Ishikawa (cell line): ENCODE measurements at regions not wholly inside any gene's neighbourhood (a gene's known extent, or its start where the extent isn't known, plus 50 kb on each side); places are given as distances from the start of the nearest gene placed in this dataset.

Experiments
- CEBPB ChIP-seq: IDR thresholded peaks from 2 replicates; pipeline ENCODE4 v1.6.1; 2012
- CREB1 ChIP-seq: IDR thresholded peaks from 2 replicates; pipeline ENCODE4 v1.6.1; 2012; ENCODE audit warnings: low read depth
- EGR1 ChIP-seq: IDR thresholded peaks from 2 replicates; pipeline ENCODE4 v1.6.1; 2012
- EP300 ChIP-seq: IDR thresholded peaks from 2 replicates; pipeline ENCODE4 v1.6.1; 2012; ENCODE audit warnings: borderline replicate concordance
- FOXM1 ChIP-seq: IDR thresholded peaks from 2 replicates; pipeline ENCODE4 v1.6.1; 2012; ENCODE audit warnings: low read depth, borderline replicate concordance
- MAX ChIP-seq: IDR thresholded peaks from 2 replicates; pipeline ENCODE4 v1.6.1; 2012
- NFIC ChIP-seq: IDR thresholded peaks from 2 replicates; pipeline ENCODE4 v1.6.1; 2012
- RAD21 ChIP-seq: IDR thresholded peaks from 2 replicates; pipeline ENCODE4 v1.6.1; 2012; ENCODE audit warnings: low read depth
- REST ChIP-seq: IDR thresholded peaks from 2 replicates; pipeline ENCODE4 v1.6.1; 2012; ENCODE audit warnings: low read depth, mild to moderate bottlenecking
- TAF1 ChIP-seq: IDR thresholded peaks from 2 replicates; pipeline ENCODE4 v1.6.1; 2012; ENCODE audit warnings: low read depth, mild to moderate bottlenecking
- TCF12 ChIP-seq: IDR thresholded peaks from 2 replicates; pipeline ENCODE4 v1.6.1; 2012; ENCODE audit warnings: low read depth
- TEAD4 ChIP-seq: IDR thresholded peaks from 2 replicates; pipeline ENCODE4 v1.6.1; 2012
- YY1 ChIP-seq: IDR thresholded peaks from 2 replicates; pipeline ENCODE4 v1.6.1; 2012; ENCODE audit warnings: low read depth
- ZBTB7A ChIP-seq: IDR thresholded peaks from 2 replicates; pipeline ENCODE4 v1.6.1; 2012; ENCODE audit warnings: low read depth
- TF ChIP-seq, protein P1 (sequence below): IDR thresholded peaks from 2 replicates; pipeline ENCODE4 v1.6.1; 2012

DNA sequence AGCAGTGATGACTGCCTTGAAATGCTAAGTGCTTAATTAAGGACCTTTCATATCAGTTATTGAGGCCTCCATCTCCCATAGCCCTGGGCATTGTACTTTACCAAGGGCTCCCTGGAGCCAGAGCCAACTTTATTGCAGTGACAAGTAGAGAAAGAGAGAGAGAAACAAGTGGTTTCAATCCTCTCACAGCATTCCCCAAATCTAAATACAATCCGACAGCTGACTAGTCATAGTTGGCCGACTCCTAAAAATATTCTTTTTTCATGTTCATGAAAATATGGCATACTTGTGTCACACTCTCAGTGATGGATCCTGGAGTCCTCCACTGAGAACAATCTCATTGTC, 127.0 kb upstream of the TFAP2D start:
- no peak for TF ChIP-seq CREB1
- TF ChIP-seq TEAD4: no peak
- TF ChIP-seq YY1: no peak
- TF ChIP-seq, protein P1, sequence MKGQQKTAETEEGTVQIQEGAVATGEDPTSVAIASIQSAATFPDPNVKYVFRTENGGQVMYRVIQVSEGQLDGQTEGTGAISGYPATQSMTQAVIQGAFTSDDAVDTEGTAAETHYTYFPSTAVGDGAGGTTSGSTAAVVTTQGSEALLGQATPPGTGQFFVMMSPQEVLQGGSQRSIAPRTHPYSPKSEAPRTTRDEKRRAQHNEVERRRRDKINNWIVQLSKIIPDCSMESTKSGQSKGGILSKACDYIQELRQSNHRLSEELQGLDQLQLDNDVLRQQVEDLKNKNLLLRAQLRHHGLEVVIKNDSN: no peak

DNA sequence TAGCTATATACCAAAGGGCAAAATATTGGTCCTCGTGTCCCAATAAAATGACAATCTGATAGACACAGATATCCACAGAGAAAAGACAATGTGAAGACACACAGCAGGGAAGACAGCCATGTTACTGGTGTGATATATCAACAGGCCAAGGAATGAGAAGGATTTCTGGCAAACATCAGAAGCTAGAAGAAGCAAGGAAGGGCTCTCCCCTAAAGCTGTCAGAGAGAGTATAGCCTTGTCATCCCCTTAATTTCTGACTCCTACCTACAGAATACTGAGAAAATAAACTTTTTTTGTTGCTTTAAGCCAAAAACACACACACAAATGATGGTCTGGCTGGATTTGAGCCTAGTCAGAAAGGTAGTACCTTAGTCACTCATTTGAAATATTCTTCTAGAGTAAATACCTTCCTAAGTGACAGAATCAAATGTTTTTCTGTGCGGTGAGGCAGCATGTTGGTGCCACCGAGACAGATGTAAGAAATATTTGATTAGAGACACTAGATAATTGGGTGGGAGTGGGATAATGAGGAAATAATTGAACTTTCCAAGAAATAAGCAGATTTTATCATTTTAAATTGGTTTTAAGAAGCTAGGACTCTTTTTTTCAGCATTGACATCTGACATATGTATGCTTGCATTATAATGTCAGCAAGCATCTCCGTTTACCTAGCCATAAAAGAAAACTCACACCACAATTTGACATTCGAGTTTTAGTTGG, 123.4 kb upstream of the TFAP2D start:
- TF ChIP-seq REST (no peak), EGR1 (no peak), TEAD4 (no peak), NFIC (no peak), RAD21 (no peak)

DNA sequence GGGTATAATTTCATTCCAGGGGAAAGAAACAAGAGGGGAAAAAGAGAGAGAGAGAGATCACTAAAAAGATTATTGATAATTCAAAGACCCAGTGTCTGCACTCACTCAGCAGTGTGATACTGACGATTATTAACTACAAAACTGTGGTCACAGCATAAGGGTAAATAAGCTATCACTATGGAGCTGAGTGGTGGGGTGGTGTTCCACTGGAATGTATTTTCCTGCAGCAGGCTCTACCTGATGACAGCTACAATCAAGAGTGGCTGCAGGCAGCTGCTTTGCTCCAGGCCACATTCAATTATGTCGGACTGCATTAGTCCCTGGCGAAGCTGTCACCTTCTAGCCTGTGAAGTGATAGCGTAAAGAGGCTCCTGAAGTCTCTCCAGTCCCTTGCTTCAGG, 122.2 kb upstream of the TFAP2D start:
- no peak for TF ChIP-seq MAX
- TF ChIP-seq EGR1: no peak
- TF ChIP-seq ZBTB7A: no peak
- TF ChIP-seq TEAD4: no peak
- TF ChIP-seq REST: no peak

- TF ChIP-seq TEAD4 (no peak), FOXM1 (no peak), CREB1 (no peak), NFIC (no peak), EGR1 (no peak), TCF12 (no peak), REST (no peak), MAX (no peak), RAD21 (no peak), TAF1 (no peak), EP300 (no peak), YY1 (no peak), ZBTB7A (no peak), CEBPB (no peak)
- TF ChIP-seq, protein P1: no peak
Observed at GRCh38 chr6:50600280-50600679, 113.0 kb upstream of the TFAP2D start.

- TF ChIP-seq ZBTB7A (no peak), RAD21 (peak; percentile 44; the same call in 1 of the 2 replicates)
Observed at GRCh38 chr6:50602292-50602691, 111.0 kb upstream of the TFAP2D start.
